A673 (cell line): ENCODE measurements at regions not wholly inside any gene's neighbourhood (a gene's known extent, or its start where the extent isn't known, plus 50 kb on each side); places are given as distances from the start of the nearest gene placed in this dataset.

Source experiments
- CTCF ChIP-seq: fragments of 300-800, 200-600 bp; sonication (generic); conservative IDR thresholded peaks from 2 replicates; pipeline ENCODE4 v1.5.1; 2017; ENCODE audit warnings: low read depth, mild to moderate bottlenecking, antibody characterized with exemption, low read length, moderate library complexity, mixed read lengths
- EZH2 ChIP-seq: fragments of 200-600 bp; sonication (generic); IDR thresholded peaks from 2 replicates; pipeline ENCODE4 v1.6.1; 2017; ENCODE audit warnings: borderline replicate concordance, low read depth, mild to moderate bottlenecking, mixed read lengths, antibody characterized with exemption, low read length; ENCODE audit not compliant: poor library complexity, severe bottlenecking

DNA sequence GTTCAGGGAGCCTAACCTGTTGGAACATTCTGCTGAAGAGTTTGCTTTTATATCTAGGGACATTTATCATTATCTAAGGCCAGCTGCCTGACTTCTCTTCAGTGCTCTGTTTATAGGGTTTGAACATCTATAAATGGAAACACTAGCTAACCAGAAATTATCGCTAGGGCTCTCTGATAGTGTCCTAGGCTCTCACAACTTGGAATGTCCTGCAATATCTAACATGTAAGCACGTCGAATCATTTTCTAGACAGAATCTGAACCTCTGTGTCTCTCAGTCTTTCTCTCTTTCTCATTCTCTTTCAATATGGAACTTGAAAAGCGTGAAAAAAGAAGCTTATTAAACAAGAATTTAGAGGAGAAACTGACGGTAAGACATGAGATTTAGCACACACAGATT is 92.5 kb upstream of the MLIP start:
- TF ChIP-seq CTCF (no peak), EZH2 (no peak)
